GM19025 (cell line): ENCODE measurements at regions not wholly inside any gene's neighbourhood (a gene's known extent, or its start where the extent isn't known, plus 50 kb on each side); places are given as distances from the start of the nearest gene placed in this dataset.

Source experiments
- ATAC-seq: cut with Tn5 transposase; IDR thresholded peaks from one replicate; pipeline ENCODE4 v1.9.1; 2021; ENCODE audit warnings: mild to moderate bottlenecking, low read depth, moderate library complexity; ENCODE audit not compliant: unreplicated experiment

DNA sequence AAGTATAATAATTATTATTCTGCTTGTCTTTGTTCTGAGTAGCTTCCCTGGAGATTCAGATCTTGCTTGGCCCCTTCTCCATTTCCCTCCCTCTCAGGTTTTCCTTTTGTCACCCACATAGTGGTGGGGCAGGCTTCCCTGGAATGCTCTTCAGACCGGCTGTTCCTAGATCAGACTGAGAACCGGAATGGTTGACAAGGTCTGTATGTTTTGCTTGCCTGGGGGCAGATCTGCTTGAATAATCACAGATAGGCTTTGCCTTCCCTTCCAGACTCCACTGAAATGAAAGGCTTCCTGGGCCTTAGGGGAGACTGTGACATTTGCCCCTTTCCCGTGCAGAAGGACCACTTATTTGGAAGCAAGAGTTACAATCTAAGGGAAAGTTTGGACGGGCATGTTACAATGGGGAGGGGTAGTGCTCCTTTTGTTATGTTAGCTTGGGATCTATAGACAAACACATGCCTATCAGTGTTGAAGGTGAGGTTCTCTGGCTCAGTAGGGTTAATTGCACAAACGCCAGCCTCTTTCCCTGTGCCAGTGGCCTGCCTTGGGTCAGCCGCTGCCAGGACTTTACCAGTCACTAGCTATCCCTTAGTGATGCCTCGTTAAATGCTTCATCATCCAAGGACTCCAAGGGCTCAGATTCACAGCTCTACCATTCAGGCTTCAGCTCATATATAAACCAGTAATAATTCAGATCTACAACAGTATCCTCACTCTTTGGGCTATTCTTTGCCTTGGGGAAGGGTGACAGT is 178.6 kb downstream of the SNAPC1 start:
- ATAC-seq: no peak

DNA sequence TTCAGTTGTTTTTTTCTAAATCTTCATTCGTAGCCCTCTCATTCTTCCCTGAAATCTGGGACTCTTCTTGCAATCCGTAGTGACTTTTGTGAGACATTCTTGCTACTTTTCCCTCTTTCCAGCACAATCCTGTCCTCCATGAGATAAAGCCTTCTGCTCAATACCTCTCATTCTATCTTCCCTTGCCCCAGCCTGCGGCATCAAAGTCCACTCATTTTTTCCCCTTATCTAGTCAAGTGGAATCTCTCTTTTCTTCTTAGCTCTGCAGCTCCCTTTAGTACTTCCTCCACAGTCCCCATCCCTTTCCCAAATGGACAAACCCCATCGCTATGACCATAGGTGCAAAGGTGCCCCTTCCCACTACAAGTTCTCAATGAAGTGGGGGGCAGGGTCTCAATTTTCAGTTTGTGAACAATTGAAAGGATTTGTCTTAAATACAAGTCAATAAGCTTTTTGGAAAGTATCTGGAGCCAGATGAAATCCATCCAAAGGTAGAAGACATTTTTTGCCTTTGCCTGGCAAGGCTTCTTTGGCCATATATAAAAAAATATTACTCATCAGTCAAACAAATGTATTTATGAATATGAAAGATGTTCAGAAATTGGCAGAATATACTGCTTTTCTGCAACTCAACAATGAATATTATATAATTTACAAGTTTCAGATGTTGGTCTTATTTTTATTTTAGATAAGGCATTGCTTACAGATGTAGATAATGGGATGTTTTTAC is 179.4 kb downstream of the SNAPC1 start:
- ATAC-seq: no peak

DNA sequence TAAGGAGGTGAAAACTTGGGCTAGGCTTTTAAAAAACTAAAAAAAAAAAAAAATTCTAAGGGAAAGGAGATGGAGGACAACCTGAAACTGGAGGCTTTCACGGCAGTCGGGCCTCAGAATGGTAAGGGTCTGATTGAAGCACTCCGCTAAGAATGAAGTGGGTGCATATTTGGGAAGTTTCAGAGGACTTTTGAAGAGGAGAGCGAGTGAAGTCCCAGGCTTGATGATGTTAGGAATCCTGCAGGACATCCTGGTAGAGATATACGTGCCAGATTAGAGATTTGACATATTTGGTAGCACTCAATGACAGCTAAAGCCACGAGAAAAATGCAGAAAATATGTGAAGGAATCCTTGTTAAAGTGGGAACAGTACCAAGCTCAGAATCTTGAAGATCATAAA is 186.2 kb downstream of the SNAPC1 start:
- no peak for ATAC-seq

DNA sequence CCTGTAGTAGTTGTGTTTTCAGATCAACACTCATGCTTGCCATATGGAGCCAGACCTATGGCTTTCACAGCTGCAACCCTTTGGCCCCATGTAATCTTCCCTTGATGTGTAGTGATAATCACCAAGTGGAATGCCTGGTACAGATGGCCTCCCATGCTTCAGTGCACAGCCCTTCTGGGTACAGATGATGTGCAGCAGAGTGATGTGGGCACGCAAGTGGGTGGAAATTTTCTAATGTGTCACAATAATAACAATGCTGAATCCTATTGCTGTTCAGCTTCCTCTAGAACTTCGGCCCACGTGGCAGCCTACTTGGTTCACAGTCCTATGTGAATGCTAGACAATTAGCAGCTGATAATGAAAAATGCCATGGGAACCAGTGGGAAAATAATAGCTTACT is 188.1 kb downstream of the SNAPC1 start:
- no peak for ATAC-seq

DNA sequence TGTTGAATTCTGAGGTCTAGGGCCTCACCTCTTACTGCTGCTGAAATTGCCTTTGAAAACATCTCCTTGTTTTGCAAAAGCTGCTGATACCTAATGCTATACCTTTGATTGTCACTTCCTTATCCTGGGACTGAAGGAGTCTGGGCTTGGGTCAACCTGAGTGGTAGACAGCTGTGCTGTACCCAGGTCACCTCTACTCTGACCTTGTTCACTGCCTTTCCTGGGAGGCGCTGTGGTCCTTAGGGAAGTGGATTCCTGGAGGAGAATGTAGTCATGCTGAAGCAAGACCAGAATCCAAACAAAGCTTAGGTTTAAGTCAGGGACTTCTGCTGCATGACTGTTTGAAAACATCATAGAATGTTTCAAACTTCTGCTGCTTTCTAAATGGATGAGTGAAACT is 191.4 kb downstream of the SNAPC1 start:
- no peak for ATAC-seq

DNA sequence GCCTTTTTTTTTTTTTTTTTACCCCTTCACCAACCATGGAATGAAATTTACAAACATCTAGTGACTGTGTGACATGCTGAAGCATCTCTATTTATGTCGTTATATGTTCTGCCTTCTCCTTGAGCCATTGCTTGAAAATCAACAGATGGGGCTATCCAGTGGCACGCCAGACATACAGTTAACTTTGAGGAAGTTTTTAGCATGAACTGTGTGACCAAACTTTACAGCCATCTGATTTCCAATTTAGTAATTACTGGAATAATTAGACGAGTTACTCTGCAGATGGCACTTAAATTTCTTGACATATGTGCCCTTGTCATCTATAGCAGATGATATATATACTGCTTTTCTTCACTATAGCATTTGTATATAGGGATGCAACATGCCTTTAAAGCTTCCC is 192.1 kb downstream of the SNAPC1 start:
- ATAC-seq: no peak

DNA sequence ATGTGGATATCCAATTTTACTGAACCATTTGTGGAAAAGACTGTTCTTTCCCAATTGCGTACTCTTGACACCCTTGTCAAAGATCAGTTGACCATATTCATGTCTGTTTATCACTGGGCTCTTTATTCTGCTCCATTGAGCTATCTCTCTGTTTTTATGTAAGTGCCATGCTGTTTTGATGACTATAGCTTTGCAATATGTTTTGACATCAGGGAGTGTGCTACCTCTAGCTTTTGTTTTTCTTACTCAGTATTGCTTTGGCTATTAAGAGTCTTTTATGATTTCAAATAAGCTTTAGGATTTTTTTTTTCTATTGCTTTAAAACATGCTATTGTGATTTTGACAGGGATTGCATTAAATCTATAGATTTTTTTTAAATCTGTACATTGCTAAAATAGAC is 194.3 kb downstream of the SNAPC1 start:
- no peak for ATAC-seq

DNA sequence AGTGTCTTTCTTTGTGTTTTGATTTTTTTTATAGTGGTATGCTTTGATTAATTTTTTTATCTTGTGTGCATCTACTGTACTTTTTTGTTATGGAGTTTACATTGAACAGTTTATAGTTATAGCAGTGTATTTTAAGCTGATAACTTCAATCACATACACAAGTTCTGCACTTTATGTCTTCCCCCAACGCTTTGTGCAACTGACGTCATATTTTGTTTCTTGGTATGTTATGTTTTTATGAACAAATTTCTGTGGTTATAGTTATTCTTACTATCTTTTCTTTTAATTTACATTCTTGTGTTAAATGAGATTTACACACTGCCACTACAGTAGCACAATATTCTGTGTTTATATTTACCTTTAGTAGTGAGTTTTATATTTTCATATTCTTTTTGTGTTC is 197.1 kb downstream of the SNAPC1 start:
- no peak for ATAC-seq

DNA sequence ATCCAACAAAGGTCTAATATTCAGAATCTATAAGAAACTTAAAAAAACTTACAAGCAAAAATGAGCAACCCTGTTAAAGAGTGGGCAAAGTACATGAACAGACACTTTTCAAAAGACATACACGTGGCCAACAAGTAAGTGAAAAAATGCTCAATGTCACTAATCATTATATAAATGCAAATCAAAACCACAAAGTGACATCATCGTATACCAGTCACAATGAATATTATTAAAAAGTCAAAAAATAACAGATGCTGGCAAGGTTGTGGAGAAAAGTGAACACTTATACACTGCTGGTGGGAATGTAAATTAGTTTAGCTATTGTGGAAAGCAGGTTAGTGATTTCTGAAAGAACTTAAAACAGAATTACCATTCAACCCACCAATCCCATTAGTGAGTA is 199.1 kb downstream of the SNAPC1 start:
- no peak for ATAC-seq

DNA sequence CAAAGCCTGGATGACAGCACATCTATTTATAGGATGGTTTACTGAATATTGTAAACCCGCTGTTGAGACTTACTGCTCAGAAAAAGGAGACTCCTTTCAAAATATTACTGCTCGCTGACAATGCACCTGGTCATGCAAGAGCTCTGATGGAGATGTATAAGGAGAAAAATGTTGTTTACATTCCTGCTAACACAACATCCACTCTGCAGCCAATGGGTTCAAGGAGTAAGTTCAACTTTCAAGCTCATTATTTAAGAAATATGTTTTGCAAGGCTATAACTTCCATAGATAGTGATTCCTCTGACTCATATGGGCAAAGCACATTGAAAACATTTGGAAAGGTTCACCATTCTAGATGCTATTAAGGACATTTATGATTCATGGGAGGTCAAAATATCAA is 201.7 kb downstream of the SNAPC1 start:
- ATAC-seq: no peak

DNA sequence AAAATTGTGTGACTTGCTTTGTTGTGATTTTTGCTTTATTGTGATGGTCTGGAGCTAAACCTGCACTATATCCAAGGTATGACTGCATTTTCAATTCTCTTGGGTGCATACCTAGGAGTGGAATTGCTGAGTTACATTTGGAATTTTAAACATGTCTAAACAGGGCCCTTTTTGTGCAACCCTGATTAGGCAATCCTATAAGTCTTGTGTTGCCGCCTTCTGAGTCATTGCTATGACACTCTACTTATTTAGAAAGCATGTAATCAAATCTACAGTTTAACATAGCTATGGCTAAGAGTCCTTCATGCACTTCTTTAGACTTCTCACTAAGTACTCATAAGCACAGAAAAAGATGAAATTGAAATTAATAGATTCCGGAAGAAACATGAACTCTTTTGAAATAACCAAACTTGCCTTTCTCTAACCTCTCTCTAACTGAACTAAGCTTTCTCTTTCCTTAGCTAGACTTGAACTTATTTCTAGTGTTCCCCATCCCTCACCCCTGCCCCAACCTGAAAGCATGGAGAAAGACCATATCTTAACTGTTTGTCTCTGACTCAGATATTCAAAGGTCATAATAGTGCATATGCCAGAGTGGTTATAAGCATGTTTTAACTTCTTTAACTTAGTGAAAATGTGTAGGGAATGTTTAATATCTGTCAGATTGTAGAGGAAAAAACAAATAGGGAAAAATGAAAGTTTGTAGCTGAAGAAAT is 203.0 kb downstream of the SNAPC1 start:
- ATAC-seq: no peak

DNA sequence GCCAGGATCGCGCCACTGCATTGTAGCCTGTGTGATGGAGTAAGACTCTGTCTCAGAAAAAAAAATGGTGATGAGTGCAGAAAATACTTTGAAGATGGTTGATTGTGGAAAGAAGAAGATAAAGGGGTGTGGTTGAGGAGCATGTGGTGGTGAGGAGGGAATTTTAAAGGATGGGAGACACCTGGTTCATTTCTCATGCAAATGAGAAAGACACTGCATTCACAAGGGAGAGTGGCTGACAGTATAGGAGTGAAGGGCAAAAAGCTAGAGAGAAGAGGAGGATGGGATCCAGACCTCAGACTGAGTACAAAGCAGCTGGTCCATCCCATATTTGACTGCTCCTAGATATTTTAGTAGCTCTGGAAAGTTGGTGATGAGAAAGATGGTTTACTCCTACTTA is 206.0 kb downstream of the SNAPC1 start:
- ATAC-seq: no peak

DNA sequence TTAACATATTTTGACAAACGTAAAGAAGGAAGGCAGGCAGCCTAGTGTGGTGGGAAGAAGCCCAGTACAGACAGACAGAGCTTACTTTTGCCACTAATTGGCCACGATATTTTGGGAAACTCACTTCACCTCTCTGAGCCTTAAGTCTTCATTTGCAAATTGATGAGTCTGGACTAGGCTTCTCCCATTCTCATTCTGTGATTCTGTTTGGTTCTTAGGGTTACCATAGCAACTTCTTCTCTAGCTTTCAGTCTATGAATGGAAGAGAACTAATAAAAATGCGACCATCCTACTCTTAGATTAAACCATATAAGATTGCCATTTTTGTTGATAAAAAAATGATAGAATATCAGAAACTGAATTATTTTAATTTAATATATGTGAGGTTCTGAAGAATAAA is 210.5 kb downstream of the SNAPC1 start:
- no peak for ATAC-seq

DNA sequence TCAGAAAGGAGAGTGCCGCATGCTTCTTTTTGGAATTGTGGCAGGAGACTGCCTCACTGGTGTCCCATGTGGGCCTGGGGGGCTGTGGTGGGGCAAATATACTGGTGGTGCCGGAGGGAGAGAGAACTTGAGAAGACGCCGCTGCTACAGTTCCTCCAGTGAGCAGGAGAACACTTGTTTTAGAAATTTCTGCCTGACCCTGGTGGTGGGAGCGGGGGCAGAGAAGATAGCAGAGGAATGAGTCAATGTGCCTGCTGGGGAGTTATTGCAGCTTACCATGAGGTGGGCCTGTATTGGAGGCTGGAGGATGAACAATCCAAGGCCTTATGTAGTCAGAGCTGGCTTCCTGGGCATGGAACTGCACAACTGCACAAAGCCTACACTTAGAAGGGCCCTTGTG is 211.8 kb downstream of the SNAPC1 start:
- no peak for ATAC-seq

DNA sequence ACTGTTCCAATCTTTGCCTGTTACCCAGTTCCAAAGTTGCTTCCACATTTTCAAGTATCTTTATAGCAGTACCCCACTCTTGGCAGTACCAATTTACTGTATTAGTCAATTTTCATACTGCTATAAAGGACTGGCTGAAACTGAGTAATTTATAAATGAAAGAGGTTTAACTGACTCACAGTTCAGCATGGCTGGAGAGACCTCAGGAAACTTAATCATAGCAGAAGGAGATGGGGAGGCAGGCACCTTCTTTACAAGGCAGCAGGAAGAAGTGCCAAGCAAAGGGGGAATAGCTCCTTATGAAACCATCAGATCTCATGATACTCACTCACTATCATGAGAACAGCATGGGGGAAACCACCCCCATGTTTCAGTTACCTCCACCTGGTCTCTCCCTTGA is 215.0 kb downstream of the SNAPC1 start:
- no peak for ATAC-seq

DNA sequence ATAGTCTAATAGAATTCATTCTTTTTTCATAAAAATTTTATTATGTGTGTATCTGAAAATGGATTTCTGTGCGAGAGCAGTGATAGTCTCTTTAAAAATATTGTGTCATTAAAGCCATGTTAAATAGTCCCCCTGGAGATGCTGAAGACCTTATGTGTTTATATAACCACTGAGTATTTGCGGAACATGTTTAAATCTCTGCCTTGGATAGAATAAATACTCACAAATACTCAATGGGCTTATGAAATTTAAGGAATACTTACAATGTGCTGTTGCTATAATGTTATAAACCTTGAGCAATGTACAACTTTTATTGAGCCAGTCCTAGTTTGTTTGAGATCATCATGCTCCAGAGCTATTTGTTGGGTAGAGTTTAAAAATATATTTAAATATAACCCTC is 226.0 kb downstream of the SNAPC1 start:
- ATAC-seq: no peak

DNA sequence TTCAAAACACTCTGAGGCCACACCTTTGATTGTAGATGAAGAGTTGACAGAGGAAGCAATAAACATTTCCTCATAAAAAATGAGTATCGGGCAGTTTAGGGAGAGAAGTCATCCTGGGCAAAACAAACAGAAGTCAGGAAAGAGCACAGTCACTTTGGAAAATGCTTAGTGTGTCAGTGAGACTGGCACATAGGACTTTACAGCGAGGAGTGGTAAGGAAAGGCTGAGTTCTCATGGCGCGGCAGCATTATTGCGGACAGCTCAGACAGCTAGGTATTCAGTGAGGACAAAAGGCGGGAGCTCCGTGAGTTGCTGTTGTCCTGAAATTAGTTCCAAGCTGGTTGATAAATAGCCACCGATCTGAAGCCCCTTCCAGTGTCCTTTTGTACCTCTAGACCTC is 229.9 kb downstream of the SNAPC1 start:
- no peak for ATAC-seq

DNA sequence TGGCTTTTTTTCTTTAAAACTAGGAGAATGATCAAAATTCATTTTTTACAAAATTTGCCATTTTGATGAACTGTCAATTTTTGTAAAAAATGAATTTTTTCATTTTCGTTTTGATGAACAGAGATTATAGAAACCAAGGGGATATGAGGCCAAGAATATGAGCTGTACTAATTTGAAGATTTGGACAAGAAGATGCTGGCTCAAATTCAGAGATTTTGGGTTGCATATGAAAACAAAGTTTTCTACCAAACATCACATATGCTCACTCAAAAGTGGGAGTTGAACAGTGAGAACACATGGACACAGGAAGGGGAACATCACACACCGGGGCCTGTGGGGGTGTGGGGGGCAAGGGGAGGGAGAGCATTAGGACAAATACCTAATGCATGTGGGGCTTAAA is 230.7 kb downstream of the SNAPC1 start:
- ATAC-seq: no peak

DNA sequence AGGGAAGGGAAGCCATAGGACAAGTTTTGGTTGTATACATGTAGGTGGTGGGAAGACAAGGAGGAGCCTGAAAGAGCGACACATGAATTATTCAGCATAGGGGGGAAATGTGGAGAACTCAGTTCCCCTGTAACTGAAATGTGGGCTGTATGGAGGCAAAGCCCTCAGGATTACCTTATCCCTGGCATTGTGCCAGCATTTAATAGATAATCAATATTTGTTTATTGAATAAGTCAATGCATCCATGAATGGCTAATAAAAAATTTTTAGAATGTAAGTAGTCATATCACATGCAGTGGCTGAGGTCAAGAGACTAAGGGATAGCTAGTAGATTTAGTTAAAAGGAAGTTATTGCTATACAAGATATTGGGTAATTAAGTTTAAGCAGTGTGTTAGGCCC is 232.4 kb downstream of the SNAPC1 start:
- ATAC-seq: no peak

DNA sequence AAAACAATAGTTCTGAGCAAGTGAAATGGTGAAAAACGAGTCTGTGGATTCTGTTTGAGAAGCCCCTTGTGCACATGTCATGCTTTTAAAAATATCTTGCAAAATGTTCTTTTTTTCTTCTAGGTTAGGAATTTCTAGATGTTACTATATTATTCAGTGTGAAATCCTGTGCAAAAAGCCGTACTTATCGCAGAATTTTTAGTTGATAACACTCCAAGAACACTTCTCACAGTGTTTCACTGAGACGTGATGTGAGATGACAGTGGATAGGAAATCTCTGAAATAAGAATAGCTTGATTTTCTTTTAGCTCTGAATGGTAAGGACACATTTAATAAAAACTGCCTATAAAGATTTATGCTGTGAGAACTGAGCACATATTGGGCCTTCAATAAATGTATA is 234.5 kb downstream of the SNAPC1 start:
- ATAC-seq: no peak

DNA sequence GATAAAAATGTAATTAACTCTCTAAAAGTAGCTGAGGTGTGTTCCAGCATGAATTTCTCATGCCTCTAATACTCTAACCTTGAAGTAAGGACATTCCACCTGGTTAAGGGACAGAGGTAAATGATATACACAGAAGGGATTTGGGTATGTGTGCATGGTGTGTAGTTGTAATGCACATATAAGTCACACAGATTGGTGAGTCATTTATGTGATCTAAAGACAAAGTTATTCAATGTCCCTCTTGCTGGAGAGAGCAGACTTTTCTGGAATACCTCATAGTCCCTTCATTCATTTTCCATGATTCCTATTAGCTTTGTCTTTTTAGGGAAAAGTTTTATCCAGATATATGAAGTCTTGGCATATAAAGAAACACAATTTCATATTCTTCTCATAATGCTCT is 234.9 kb downstream of the SNAPC1 start:
- ATAC-seq: no peak

DNA sequence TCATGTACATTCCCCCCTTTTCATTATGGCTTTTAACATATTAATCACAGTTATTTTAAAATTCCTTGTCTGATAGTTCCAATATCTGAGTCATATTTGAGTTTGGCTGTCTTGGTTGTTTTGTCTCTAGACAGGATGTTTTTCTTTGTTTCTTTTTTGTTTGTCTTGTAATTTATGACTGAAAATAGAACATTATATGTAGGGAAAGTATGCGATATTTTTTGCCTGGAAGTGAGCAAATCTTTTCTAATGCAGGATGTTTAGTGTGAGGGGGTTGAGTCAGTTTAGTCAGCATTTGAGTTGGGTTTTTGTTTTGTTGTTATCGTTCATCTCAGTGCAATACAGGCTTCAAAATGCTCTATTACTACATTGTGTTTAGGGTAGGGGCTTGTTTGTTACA is 239.7 kb downstream of the SNAPC1 start:
- ATAC-seq: no peak
